GM21529 (cell line): ENCODE measurements at regions not wholly inside any gene's neighbourhood (a gene's known extent, or its start where the extent isn't known, plus 50 kb on each side); places are given as distances from the start of the nearest gene placed in this dataset.

Source experiments
- ATAC-seq: cut with Tn5 transposase; IDR thresholded peaks from one replicate; pipeline ENCODE4 v1.9.1; 2021; ENCODE audit not compliant: unreplicated experiment

- no peak for ATAC-seq
Measured at GRCh38 chr14:32019276-32019675, 57.8 kb upstream of the ARHGAP5 start.

DNA sequence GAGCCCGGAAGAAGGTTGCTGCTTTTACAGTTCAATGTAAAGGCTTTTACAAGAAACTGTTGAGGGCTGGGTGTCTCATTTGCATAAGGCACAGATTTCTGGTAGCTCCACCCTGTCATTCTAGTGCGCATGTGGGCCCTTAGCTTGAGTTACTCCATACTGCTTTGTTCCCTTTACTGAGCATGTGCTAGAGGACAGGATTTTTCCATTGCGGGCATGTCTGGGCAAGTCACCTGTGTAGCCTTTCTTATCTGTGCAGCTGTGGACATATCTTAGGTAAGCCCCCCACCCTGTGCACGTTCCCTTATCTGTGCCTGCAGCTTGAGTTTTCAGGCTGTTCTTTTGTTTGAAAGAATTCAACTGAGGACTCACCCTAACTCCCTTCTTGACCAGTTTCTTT is 56.2 kb upstream of the ARHGAP5 start:
- no peak for ATAC-seq

DNA sequence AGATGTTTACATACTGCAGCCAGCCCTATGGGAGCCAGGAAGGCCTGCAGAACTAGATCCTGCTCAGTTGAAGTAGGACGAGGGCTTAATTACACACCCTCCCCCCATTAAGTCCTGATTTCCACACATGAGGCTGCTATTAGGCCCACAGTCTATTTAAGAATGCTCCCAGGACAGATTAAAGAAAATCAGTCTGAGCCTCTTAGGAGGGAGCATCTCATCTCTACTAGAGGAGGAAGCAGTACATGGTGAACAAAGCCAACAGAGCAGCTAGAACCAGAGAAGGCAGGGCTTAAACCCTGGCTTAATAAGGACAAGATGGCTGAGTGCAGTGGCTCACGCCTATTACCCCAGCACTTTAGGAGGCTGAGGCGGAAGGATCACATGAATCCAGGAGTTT is 55.8 kb upstream of the ARHGAP5 start:
- ATAC-seq, result no peak

GRCh38 chr14:32022525-32022924 is 54.6 kb upstream of the ARHGAP5 start:
- no peak for ATAC-seq

GRCh38 chr14:32022938-32023466 is 54.1 kb upstream of the ARHGAP5 start:
- ATAC-seq, result no peak

DNA sequence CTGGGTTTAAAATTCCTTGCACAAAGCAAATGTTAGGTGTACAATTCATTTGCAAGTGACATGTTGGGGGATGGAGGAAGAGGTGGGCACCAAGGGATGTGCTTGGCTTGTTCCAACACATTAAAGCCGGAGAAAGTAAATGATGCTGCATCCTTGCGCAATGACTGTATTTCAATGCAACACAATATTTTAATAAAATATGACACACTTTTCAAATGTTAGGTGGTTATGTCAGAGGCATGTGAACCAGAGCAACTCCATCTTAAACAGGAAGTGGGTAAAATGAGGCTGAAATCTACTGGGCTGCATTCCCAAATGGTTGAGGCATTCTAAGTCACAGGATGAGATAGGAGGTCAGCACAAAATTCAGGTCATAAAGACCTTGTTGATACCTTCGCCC is 53.6 kb upstream of the ARHGAP5 start:
- ATAC-seq, result no peak

GRCh38 chr14:32027255-32027939 is 49.7 kb upstream of the ARHGAP5 start:
- no peak for ATAC-seq
